ENCODE measurements at regions not wholly inside any gene's neighbourhood (a gene's known extent, or its start where the extent isn't known, plus 50 kb on each side); places are given as distances from the start of the nearest gene placed in this dataset.

GRCh38 chr9:3699883-3700282 is 174.1 kb upstream of the RFX3 start:
- H3K4me3 ChIP-seq: no peak overlapping the region
- FAIRE-seq: no peak
- DNase-seq (ENCODE audit: low read depth in 1 of 2, low spot score in 1 of 2): no peak
- ChIA-PET CTCF (interaction anchor here (0.6 kb wide), 1 partner anchor 98 kb away, joined by 3 read pairs; no protein-coding TSS in a partner anchor), POLR2A (no interaction called here)
- H3K27ac ChIP-seq: no peak overlapping the region
- no peaks in the 10 kb centered on the region for H3K9me3 ChIP-seq
- H3K4me2 ChIP-seq: no peak overlapping the region
- WGBS (ENCODE audit: missing lambda C conversion rate): 42% methylated on average over 3 of the region's 3 CpGs
- H3K4me1 ChIP-seq: no peaks in the 10 kb centered on the region
- TF ChIP-seq ATOH8 (CRISPR knock-in tag; IDR thresholded peaks at IDR 0.05; ENCODE audit: low read depth) (no peak), GATA3 (IDR thresholded peaks at IDR 0.05; ENCODE audit: borderline replicate concordance) (no peak), KDM1A (IDR thresholded peaks at IDR 0.05; ENCODE audit: low read depth) (no peak), HOXB13 (CRISPR knock-in tag; IDR thresholded peaks at IDR 0.05; ENCODE audit: low read depth) (no peak), MYC (IDR thresholded peaks at IDR 0.05; ENCODE audit: borderline replicate concordance, low read length) (no peak), EHMT2 (IDR thresholded peaks at IDR 0.05; ENCODE audit: low read depth) (no peak), FOSL2 (IDR thresholded peaks at IDR 0.05) (no peak), FOSL2 (CRISPR knock-in tag; IDR thresholded peaks at IDR 0.05) (no peak), ZNF302 (CRISPR knock-in tag; IDR thresholded peaks at IDR 0.05) (no peak), ZC3H11A (IDR thresholded peaks at IDR 0.05) (no peak), MAZ (IDR thresholded peaks at IDR 0.05; ENCODE audit: borderline replicate concordance, low read depth, low read length) (no peak), CHD2 (IDR thresholded peaks at IDR 0.05; ENCODE audit: low read length, partially characterized antibody) (no peak), HEYL (CRISPR knock-in tag; IDR thresholded peaks at IDR 0.05) (no peak)
- TF ChIP-seq, protein P1, sequence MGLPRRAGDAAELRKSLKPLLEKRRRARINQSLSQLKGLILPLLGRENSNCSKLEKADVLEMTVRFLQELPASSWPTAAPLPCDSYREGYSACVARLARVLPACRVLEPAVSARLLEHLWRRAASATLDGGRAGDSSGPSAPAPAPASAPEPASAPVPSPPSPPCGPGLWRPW (IDR thresholded peaks at IDR 0.05): no peak
- no peak for ATAC-seq

DNA sequence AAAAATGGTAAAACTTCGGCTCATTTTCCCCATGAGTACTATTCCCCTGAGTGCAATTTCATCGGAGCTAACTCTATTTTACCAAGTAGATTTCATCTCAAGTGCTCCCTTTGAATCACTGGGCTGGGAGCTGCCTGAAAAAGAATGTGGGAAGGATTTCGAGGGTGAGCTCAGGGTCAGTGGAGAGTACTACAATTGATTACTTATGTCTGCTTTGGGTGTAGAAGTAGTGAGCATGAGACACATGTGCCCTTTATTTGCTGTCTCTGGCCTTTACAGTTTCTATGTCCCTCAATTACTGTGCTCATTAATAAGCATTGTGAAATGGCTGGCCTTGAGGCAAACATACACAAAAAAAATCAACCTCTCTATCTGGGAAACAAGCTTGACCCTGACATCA is 172.7 kb upstream of the RFX3 start:
- CTCF ChIA-PET: no interaction called here
- H3K9me3 ChIP-seq: no peaks in the 10 kb centered on the region
- WGBS (ENCODE audit: missing lambda C conversion rate): 36% methylated on average over 3 of the region's 3 CpGs
- TF ChIP-seq POLR2AphosphoS2 (conservative IDR thresholded peaks at IDR 0.05; ENCODE audit: low read length): no peak
- no peak for TF ChIP-seq CBX2 (IDR thresholded peaks at IDR 0.05; ENCODE audit: borderline replicate concordance, low read depth)
- TF ChIP-seq JUNB (IDR thresholded peaks at IDR 0.05): no peak
- TF ChIP-seq HOXB5 (CRISPR knock-in tag; IDR thresholded peaks at IDR 0.05): no peak
- no peak for TF ChIP-seq CHD2 (IDR thresholded peaks at IDR 0.05; ENCODE audit: low read length, partially characterized antibody)
- no peak for TF ChIP-seq PHF8 (IDR thresholded peaks at IDR 0.05; ENCODE audit: borderline replicate concordance, low read depth)
- TF ChIP-seq, protein P1 (IDR thresholded peaks at IDR 0.05): no peak
- TF ChIP-seq, protein P2, sequence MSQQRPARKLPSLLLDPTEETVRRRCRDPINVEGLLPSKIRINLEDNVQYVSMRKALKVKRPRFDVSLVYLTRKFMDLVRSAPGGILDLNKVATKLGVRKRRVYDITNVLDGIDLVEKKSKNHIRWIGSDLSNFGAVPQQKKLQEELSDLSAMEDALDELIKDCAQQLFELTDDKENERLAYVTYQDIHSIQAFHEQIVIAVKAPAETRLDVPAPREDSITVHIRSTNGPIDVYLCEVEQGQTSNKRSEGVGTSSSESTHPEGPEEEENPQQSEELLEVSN (IDR thresholded peaks at IDR 0.05; ENCODE audit: borderline replicate concordance, low read depth): no peak
- TF ChIP-seq SREBF2 (IDR thresholded peaks at IDR 0.05): no peak
- no peak for TF ChIP-seq POLR2A (IDR thresholded peaks at IDR 0.05; ENCODE audit: low read length)
- no peak for TF ChIP-seq KDM1A (IDR thresholded peaks at IDR 0.05; ENCODE audit: low read depth)
- no peak for TF ChIP-seq FOSB (CRISPR knock-in tag; IDR thresholded peaks at IDR 0.05)
- no peak for TF ChIP-seq NFE2L2 (conservative IDR thresholded peaks at IDR 0.05; ENCODE audit: low read length)
- no peak for TF ChIP-seq ESRRA (IDR thresholded peaks at IDR 0.05; ENCODE audit: borderline replicate concordance, low read length)
- no peak for TF ChIP-seq ZNF302 (CRISPR knock-in tag; IDR thresholded peaks at IDR 0.05)
- no peak for TF ChIP-seq MYC (IDR thresholded peaks at IDR 0.05; ENCODE audit: borderline replicate concordance, low read length)
- no peak for TF ChIP-seq FOSL2 (IDR thresholded peaks at IDR 0.05)
- no peak for TF ChIP-seq FOSL2 (CRISPR knock-in tag; IDR thresholded peaks at IDR 0.05)
- no peak for ATAC-seq
- POLR2A ChIA-PET: no interaction called here
- H3K27ac ChIP-seq: no peak overlapping the region
- no peak for DNase-seq (ENCODE audit: low read depth in 1 of 2, low spot score in 1 of 2)
- H3K4me1 ChIP-seq: no peaks in the 10 kb centered on the region
- no peak overlapping the region for H3K4me3 ChIP-seq
- no peak for FAIRE-seq
- H3K4me2 ChIP-seq: no peak overlapping the region
